Gastroesophageal sphincter (tissue), 3 donors: ENCODE measurements at regions not wholly inside any gene's neighbourhood (a gene's known extent, or its start where the extent isn't known, plus 50 kb on each side); places are given as distances from the start of the nearest gene placed in this dataset.

Experiments used
- CTCF ChIP-seq, 4 experiments: fragments of 200-600 bp in 2 of 4; fragments of 450-650 bp in 2 of 4; sonication (generic) in 1 of 4; IDR thresholded peaks; one replicate each; pipeline ENCODE4 v1.5.1; 2017 to 2019; ENCODE audit warnings: antibody characterized with exemption in 4 of 4, mild to moderate bottlenecking in 2 of 4, moderate library complexity in 2 of 4
- EP300 ChIP-seq: sonication (generic); formaldehyde crosslinking; IDR thresholded peaks from one replicate; pipeline ENCODE4 v1.6.1; 2017; ENCODE audit warnings: antibody characterized with exemption, mild to moderate bottlenecking
- POLR2A ChIP-seq, 2 donors: fragments of 450-650 bp; IDR thresholded peaks; one replicate each; pipeline ENCODE4 v1.6.1; 2017; ENCODE audit warnings: antibody characterized with exemption in 2 of 2, mild to moderate bottlenecking in 2 of 2, moderate library complexity in 1 of 2
- POLR2AphosphoS5 ChIP-seq: sonication (generic); formaldehyde crosslinking; IDR thresholded peaks from one replicate; pipeline ENCODE4 v1.6.1; 2017; ENCODE audit warnings: antibody characterized with exemption

- TF ChIP-seq CTCF (IDR thresholded peaks at IDR 0.05) (no peak), POLR2A (IDR thresholded peaks at IDR 0.05) (no peak), POLR2AphosphoS5 (no peak), EP300 (no peak)
Observed at GRCh38 chr3:25861566-25861965, 71.7 kb downstream of the OXSM start.
